Dedifferentiated amniotic fluid mesenchymal stem cell (primary cell): ENCODE measurements at regions not wholly inside any gene's neighbourhood (a gene's known extent, or its start where the extent isn't known, plus 50 kb on each side); places are given as distances from the start of the nearest gene placed in this dataset.

Experiments used
- DNase-seq: peaks from one replicate; pipeline ENCODE4 v3.0.0-alpha.2; 2016; ENCODE audit errors: extremely low spot score

GRCh38 chr5:155068616-155069100 is 55.1 kb downstream of the KIF4B start:
- no peak for DNase-seq

GRCh38 chr5:155069961-155070360 is 56.4 kb downstream of the KIF4B start:
- DNase-seq: no peak

GRCh38 chr5:155070781-155071180 is 57.2 kb downstream of the KIF4B start:
- no peak for DNase-seq

GRCh38 chr5:155076379-155076778 is 62.8 kb downstream of the KIF4B start:
- no peak for DNase-seq

GRCh38 chr5:155079698-155080097 is 66.1 kb downstream of the KIF4B start:
- no peak for DNase-seq

- DNase-seq: no peak
These were observed 67.2 kb downstream of the KIF4B start for GRCh38 chr5:155080721-155081120.

- DNase-seq: no peak
These were observed 68.1 kb downstream of the KIF4B start for GRCh38 chr5:155081618-155082017.

- DNase-seq: peak; percentile 46
These were observed 68.8 kb downstream of the KIF4B start for GRCh38 chr5:155082401-155082800.

- DNase-seq: no peak
These were observed 71.9 kb downstream of the KIF4B start for GRCh38 chr5:155085282-155085989.

- no peak for DNase-seq
These were observed 73.5 kb downstream of the KIF4B start for GRCh38 chr5:155087036-155087435.

GRCh38 chr5:155088811-155089210 is 75.3 kb downstream of the KIF4B start:
- DNase-seq: no peak

- DNase-seq: no peak
These were observed 76.1 kb downstream of the KIF4B start for GRCh38 chr5:155089643-155090042.

GRCh38 chr5:155091063-155091648 is 77.6 kb downstream of the KIF4B start:
- peak; percentile 35 for DNase-seq

- DNase-seq: no peak
These were observed 78.5 kb downstream of the KIF4B start for GRCh38 chr5:155091768-155092717.

GRCh38 chr5:155094455-155094854 is 80.9 kb downstream of the KIF4B start:
- DNase-seq: no peak

GRCh38 chr5:155097995-155098394 is 84.4 kb downstream of the KIF4B start:
- DNase-seq: no peak

- DNase-seq: no peak
These were observed 84.9 kb downstream of the KIF4B start for GRCh38 chr5:155098433-155098832.

- DNase-seq: no peak
These were observed 88.1 kb downstream of the KIF4B start for GRCh38 chr5:155101697-155102096.

- DNase-seq: no peak
These were observed 89.6 kb downstream of the KIF4B start for GRCh38 chr5:155103146-155103545.

- DNase-seq: no peak
These were observed 90.9 kb downstream of the KIF4B start for GRCh38 chr5:155104441-155104840.

GRCh38 chr5:155106221-155106620 is 92.7 kb downstream of the KIF4B start:
- no peak for DNase-seq

GRCh38 chr5:155113888-155114287 is 100.3 kb downstream of the KIF4B start:
- DNase-seq: no peak
